Tibial artery (tissue), 4 donors: ENCODE measurements at regions not wholly inside any gene's neighbourhood (a gene's known extent, or its start where the extent isn't known, plus 50 kb on each side); places are given as distances from the start of the nearest gene placed in this dataset.
"Not testable (repeated sequence)": the region's sequence is repeated elsewhere in the genome, so short reads cannot be mapped to it uniquely, and the experiment has no call there.

Experiments used
- DNase-seq, 2 donors: peaks; one replicate each; pipeline ENCODE4 v3.0.0-alpha.2; 2019
- H3K27ac ChIP-seq, 2 donors: fragments of 200-600 bp; sonication (generic) in 1 of 2; 1 replicate in 1 of 2; 2 replicates in 1 of 2; pipeline ENCODE4 v1.5.1; 2018 to 2019; ENCODE audit warnings: mild to moderate bottlenecking in 1 of 2
- H3K27me3 ChIP-seq, 2 donors: fragments of 200-600 bp; sonication (generic) in 1 of 2; one replicate each; pipeline versions ENCODE4 v1.5.1 to v1.6.0; 2016 to 2019
- H3K36me3 ChIP-seq, 3 donors: fragments of 200-600 bp; sonication (generic) in 2 of 3; one replicate each; pipeline ENCODE4 v1.5.1; 2016 to 2019; ENCODE audit warnings: mild to moderate bottlenecking in 2 of 3
- H3K4me1 ChIP-seq, 4 donors: fragments of 200-600 bp; sonication (generic) in 2 of 4; 1 replicate in 3 of 4; 2 replicates in 1 of 4; pipeline ENCODE4 v1.5.1; 2016 to 2019
- H3K4me3 ChIP-seq, 2 donors: fragments of 200-600 bp; sonication (generic) in 1 of 2; 1 replicate in 1 of 2; 2 replicates in 1 of 2; pipeline ENCODE4 v1.5.1; 2018 to 2019; ENCODE audit warnings: mild to moderate bottlenecking in 2 of 2
- H3K9me3 ChIP-seq, 3 donors: fragments of 200-600 bp; sonication (generic) in 1 of 3; one replicate each; pipeline ENCODE4 v1.5.1; 2016 to 2019
- intact Hi-C: fragments of 100-400 bp; cut with DNase I; formaldehyde crosslinking; loops from one replicate; pipeline ENCODE4 v1.15.0; 2023; ENCODE audit warnings: low total_unique reads

DNA sequence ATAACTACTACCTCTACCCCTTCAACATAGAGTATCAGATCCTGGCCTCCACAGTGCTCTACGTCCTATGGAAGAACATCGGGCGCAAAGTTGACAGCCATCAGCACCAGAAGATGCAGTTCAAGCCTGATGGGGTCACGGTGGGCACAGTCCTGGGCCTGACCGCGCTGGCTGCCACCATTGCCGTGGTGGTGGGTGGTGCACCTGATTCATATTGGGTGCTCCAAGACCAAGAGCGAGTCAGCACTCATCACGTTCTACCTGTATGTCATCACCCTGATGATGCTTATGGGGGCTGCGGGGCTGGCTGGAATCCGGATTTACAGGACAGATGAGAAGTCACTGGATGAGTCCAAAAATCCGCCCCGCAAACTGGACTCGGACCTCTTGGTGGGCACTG, 846.4 kb downstream of the RPIA start:
- H3K9me3 ChIP-seq, intact Hi-C loops, H3K4me3 ChIP-seq, H3K4me1 ChIP-seq, H3K36me3 ChIP-seq, DNase-seq, H3K27ac ChIP-seq, H3K27me3 ChIP-seq: not testable (repeated sequence)

DNA sequence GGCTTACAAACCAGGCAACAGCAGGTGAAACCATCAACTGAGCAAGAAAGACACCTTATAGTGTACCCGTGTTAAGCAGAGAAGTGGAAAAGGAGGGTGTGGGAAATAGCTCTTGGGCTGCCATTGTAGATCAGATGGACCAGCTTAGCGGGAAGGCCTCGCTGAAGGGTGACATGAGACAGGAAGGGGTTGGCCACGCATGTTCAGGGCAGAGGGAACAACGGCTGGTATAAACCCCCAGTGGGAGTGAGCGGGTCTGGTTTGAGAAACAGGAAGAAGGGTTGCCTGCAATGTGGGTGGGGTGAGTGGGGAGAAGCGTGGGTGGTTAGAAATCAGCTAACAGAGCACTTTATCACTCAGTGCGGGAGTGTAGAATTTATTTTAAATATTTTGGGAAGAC, 852.6 kb downstream of the RPIA start:
- DNase-seq, H3K4me3 ChIP-seq, H3K9me3 ChIP-seq, intact Hi-C loops, H3K27me3 ChIP-seq, H3K36me3 ChIP-seq, H3K27ac ChIP-seq, H3K4me1 ChIP-seq: not testable (repeated sequence)

DNA sequence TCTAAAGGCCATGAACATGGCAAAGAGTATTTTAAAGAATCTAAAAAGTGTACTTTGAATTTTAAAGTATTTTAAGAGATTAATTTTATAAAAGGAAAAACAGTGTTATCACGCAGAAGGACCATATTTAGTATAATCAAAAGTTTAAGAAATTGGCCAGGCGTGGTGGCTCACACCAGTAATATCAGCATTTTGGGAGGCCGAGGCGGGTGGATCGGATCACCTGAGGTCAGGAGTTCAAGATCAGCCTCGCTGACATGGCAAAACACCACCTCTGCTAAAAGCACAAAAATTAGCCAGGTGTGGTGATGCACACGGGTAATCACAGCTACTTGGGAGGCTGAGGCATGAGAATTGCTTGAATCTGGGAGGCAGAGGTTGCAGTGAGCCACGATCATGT, 887.7 kb downstream of the RPIA start:
- H3K27me3 ChIP-seq, intact Hi-C loops: not testable (repeated sequence)

DNA sequence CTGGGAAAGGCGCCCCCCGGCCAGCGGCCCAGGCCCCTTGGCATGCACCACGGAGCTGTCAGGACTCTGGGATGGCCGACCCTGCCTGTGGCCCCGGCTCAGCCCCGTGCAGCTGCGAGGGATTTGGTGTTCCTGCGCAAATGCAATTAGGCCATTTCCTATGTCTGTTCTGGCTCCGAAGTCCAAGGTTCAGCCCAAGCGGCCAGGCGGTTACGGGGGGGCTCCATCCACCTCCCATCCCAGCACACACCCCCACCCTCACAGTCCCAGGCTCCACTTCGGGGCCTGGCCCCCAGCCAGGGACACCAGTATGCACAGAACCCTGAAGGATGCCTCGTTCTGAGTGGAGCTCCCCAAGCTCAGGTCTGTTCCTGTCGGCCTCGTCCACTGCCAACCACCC, 891.3 kb downstream of the RPIA start:
- H3K27me3 ChIP-seq, H3K36me3 ChIP-seq, H3K9me3 ChIP-seq, H3K27ac ChIP-seq, H3K4me1 ChIP-seq, H3K4me3 ChIP-seq, intact Hi-C loops, DNase-seq: not testable (repeated sequence)

More for the DNA sequence above, 887.7 kb downstream of the RPIA start:
- not testable (repeated sequence) for DNase-seq, H3K4me3 ChIP-seq, H3K36me3 ChIP-seq, H3K9me3 ChIP-seq, H3K27ac ChIP-seq, H3K4me1 ChIP-seq

DNA sequence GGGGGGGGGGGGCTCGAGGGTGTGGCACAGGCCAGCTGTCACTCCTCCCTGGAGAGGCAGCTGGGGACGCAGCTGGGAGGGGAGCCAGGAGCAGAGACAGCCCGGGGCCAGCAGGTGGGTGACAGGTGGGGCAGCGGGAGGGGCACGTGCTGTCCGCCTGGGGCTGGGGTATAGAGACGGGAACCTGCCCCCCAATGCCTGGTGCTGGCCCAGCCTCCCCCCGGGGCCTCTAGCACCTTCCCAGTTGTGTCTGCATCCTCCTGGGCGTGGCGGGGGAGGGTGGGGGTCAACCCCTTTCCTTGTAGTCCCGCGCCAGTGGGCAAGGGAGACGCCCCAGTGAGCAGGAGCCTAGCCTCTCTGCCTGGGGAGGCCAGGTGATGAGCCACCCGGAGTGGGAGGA, 892.6 kb downstream of the RPIA start:
- intact Hi-C loops, H3K4me3 ChIP-seq, H3K27me3 ChIP-seq, H3K27ac ChIP-seq, DNase-seq, H3K4me1 ChIP-seq, H3K9me3 ChIP-seq, H3K36me3 ChIP-seq: not testable (repeated sequence)

DNA sequence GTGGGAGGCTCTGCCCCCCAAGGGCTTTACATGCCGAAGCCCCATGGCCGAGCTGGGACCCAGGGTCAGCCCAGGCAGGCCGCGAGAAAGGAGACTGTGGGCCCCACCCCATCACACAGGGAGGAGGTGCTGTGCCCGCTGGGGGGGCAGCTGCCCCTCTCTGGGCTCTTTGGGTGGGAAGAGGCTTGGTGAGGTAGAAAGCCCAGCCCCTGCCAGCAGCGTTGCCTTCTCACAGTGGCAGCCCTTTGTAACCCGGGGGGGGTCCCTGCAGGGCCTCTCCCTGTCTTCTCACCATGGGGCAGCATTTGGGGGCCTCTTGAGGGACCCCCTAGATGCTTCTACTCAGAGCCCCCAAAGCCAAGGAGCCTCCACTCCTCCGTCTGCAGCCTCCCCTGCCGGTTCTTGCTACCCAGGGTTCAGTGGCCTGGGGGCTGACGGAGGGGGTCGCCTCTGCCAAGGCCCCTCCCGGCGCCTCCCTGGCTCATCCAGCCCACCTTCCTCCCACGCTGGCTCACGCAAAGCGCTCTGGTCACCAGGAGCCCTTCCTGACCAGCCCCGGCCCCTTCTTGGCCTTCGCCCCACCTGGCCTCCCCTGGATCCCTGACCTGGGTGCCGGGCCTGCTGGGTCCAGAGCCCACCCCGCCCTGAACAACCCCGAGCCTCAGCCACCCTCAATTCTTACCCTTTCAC, 893.5 kb downstream of the RPIA start:
- H3K9me3 ChIP-seq, intact Hi-C loops, H3K36me3 ChIP-seq, H3K4me1 ChIP-seq, H3K27ac ChIP-seq, DNase-seq, H3K27me3 ChIP-seq: not testable (repeated sequence)
- H3K4me3 ChIP-seq, result peak overlapping the region; percentile 45 to 53

DNA sequence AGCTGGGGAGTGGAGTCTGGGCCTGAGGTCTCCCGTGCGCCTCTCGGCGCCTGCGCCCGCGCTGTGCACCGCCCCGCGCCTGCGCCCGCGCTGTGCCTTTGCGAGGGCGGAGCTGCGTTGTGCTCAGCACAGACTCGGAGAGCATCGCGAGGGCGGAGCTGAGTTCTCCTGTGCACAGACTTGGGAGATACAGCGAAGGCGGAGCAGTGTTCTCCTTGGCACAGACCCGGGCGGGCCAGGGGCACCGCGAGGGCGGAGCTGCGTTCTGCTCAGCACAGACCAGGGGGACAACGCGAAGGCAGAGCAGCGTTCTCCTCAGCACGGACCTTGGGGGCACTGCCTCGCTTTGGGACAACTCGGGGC, 894.1 kb downstream of the RPIA start:
- H3K27me3 ChIP-seq, H3K4me1 ChIP-seq, H3K27ac ChIP-seq, H3K36me3 ChIP-seq, H3K9me3 ChIP-seq, intact Hi-C loops: not testable (repeated sequence)
- H3K4me3 ChIP-seq, result peak overlapping the region; percentile 45 to 53
- peak; percentile 40 to 72 for DNase-seq

DNA sequence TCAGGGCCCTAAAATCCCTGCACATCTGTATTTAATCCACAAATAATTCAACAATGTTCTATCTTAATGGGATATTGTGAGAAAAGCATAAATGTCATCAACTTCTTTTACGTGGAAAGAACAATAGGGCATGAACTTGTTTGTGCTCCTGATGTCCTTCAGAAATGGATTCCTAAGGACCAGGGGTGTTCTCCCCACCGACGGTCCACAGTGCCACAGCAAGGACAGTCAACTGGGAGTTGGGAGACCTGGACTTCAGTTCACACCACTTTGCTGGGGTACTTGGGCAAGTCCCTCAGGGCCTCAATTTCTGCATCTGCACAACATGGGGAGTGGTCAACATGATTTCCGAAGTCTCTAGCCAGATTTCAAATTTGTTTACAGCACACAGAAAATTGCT, 908.4 kb downstream of the RPIA start:
- DNase-seq, H3K27ac ChIP-seq, H3K4me3 ChIP-seq, H3K9me3 ChIP-seq, H3K27me3 ChIP-seq, intact Hi-C loops, H3K4me1 ChIP-seq, H3K36me3 ChIP-seq: not testable (repeated sequence)

DNA sequence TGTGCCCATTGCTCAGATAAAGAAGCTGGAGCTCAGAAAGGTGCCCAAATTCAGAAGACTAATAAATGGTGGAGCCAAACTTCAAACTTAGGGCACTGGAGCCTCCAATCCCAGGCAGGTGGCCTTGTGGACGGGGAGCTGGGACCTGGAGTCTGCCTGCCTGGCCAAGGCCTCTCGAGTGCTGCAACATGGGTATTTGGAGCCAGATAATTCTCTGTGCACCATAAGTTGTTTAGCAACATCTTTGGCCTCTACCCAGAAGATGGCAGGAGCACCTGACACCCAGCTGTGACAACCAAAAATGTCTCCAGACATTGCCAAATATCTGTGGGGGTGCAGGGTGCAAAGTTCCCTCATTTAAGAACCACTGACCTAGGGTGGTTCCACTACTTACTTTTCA, 915.0 kb downstream of the RPIA start:
- Histone ChIP-seq H3K27me3 (peaks cover 0 to 16% of the 10 kb centered on the region in 2 donors), H3K9me3 (peaks cover 0 to 11% (median 0%) of the 10 kb centered on the region in 3 donors)
- H3K4me3 ChIP-seq, H3K4me1 ChIP-seq, DNase-seq, intact Hi-C loops, H3K36me3 ChIP-seq, H3K27ac ChIP-seq: not testable (repeated sequence)

DNA sequence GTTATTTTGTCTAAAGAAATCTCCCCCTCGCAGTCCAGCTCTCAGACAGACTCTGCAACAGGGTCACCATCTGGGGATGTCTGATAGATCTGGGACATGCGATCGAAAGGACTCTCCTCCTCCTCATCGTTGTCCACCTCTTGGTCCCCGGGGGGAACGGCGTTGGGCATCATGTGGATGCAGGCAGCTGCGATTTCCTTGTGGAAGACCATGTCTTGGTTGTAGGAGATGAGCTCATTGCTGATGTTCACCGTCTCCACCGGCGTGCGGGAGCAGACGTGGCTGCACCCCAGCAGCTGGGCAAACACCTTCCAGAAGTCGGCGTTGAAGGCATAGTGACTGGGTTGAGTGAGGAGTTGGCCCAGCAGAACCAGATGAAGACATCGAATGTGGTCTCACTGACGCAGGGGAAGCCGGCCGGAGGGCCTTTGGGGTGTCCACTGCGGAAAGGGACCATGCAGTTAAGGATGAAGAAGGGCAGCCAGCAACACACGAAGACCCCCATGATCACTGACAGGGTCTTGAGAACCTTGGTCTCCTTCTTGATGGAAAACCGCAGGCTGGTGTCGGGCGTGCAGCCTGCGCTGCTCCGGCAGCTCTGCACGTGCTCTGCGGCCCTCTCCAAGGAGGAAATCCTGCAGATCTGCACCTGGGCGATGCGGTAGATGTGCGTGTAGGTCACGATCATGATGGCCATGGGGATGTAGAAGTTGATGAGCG, 918.9 kb downstream of the RPIA start:
- H3K27ac ChIP-seq, intact Hi-C loops, H3K4me1 ChIP-seq, DNase-seq, H3K4me3 ChIP-seq, H3K36me3 ChIP-seq, H3K9me3 ChIP-seq: not testable (repeated sequence)
- peaks cover 0 to 31% of the 10 kb centered on the region in 2 donors for H3K27me3 ChIP-seq

DNA sequence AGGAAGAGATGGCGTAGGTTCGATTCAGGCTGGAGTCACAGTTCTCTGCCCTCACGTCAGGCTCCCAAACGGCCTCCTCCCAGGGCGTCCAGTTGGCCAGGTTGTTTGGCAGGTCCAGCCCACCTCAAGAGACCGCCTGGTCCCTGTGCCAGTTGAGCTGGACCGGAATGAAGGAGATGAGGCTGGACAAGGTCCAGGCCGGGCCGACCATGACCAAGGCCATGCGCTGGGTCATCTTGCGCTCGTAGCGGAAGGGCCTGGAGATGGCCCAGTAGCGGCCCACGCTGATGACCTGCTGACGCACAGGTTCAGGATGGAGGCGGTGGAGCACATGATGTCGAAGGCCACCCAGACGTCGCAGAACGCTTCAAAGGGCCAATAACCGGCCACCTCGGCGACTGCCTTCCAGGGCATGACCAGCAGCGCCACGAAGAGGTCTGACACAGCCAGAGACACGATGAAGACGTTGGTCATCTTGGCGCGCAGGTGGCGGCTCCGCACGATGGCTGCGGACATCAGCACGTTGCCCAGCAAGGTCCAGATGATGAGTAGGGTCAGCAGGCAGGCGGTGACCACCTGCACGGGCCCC, 919.5 kb downstream of the RPIA start:
- H3K27ac ChIP-seq, DNase-seq, H3K4me3 ChIP-seq, H3K36me3 ChIP-seq, intact Hi-C loops, H3K4me1 ChIP-seq, H3K9me3 ChIP-seq: not testable (repeated sequence)
- peaks cover 0 to 31% of the 10 kb centered on the region in 2 donors for H3K27me3 ChIP-seq

DNA sequence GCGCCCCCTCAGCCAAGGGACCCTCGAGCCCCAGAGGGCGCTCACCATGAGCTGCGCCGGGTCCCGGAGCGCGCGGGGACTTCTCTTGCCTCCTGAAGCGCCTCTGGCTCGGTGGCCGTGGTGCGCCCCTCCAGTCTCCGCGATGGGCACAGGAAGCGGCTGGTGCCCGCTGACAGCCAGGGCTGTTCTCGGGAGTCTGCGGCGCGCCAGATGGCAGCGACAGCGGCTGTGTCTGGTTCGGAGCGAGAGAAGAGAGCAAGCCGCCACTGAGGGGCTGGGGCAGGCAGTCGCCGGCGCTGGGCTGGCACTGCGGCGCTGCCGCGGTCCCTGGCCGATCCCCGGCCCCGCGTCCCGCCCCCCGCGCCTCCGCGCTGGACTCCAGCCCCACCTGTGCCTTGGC, 920.2 kb downstream of the RPIA start:
- H3K9me3 ChIP-seq, DNase-seq, H3K4me1 ChIP-seq, intact Hi-C loops, H3K4me3 ChIP-seq, H3K27ac ChIP-seq, H3K36me3 ChIP-seq: not testable (repeated sequence)
- H3K27me3 ChIP-seq, result peaks cover 0 to 31% of the 10 kb centered on the region in 2 donors

DNA sequence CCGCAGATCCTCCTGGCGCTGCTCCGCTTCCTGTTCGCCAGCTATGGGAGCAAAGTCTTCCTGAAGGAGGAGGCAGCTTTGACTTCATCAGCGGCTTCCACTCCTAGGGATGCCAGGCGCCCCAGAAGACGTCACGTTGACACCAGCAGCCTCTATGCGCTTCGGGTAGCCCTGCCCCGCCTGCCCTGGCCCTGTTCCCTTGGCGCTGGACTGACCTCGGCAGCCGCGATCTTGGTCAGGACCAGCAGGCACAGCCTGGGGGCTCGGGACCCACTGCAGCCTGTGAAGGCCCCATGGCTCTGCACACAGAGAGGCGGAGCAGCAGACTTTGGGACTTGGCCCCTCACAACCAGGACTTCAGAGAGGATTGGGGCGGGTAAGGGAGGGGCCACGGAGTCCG, 957.8 kb downstream of the RPIA start:
- H3K27me3 ChIP-seq, H3K9me3 ChIP-seq, intact Hi-C loops, H3K4me1 ChIP-seq, H3K4me3 ChIP-seq, DNase-seq, H3K36me3 ChIP-seq, H3K27ac ChIP-seq: not testable (repeated sequence)

DNA sequence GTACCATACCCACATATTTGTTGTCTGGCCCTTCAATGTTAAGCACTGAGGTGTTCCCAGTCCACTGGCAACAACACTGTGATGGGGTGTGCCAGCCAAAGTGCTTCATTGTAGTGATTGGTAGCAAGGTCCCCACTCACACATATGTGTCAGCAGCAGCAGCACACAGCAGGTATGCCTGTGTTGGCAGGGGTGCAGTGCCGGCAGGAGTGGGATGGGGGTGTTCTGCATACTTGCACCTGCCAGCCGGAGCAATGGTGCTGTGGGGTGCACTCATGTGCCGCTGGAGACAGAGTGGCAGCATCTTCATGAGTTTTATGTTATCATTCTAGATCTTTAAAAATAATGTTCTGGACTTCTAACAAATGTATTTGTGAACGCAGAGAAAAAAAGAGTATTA, 987.8 kb downstream of the RPIA start:
- H3K9me3 ChIP-seq, DNase-seq, intact Hi-C loops, H3K27ac ChIP-seq, H3K4me3 ChIP-seq, H3K36me3 ChIP-seq, H3K4me1 ChIP-seq, H3K27me3 ChIP-seq: not testable (repeated sequence)
